Small intestine (tissue), 7 donors: ENCODE measurements at regions not wholly inside any gene's neighbourhood (a gene's known extent, or its start where the extent isn't known, plus 50 kb on each side); places are given as distances from the start of the nearest gene placed in this dataset.

Source experiments
- DNase-seq, 2 donors: peaks; one replicate each; pipeline versions ENCODE4 v3.0.0 to v3.0.0-alpha.2; 2013
- FAIRE-seq: peaks from 2 replicates; lab custom pipeline; 2012; peaks lifted over from hg19 to GRCh38; lab: Jason Lieb, UNC
- H3K27ac ChIP-seq, 3 donors: one replicate each; pipeline ENCODE4 v1.5.1; 2013; ENCODE audit warnings: low read length in 2 of 3, mild to moderate bottlenecking in 2 of 3, control low read depth in 1 of 3, inconsistent platforms in 1 of 3, low read depth in 1 of 3, moderate library complexity in 1 of 3
- H3K27me3 ChIP-seq, 3 donors: one replicate each; pipeline ENCODE4 v1.6.1; 2013; ENCODE audit warnings: low read length in 3 of 3, inconsistent platforms in 1 of 3; ENCODE audit not compliant: control insufficient read depth in 3 of 3, insufficient read depth in 3 of 3
- H3K36me3 ChIP-seq, 3 donors: one replicate each; pipeline ENCODE4 v1.6.1; 2013; ENCODE audit warnings: low read length in 3 of 3, inconsistent platforms in 1 of 3, low read depth in 1 of 3, mild to moderate bottlenecking in 1 of 3, moderate library complexity in 1 of 3; ENCODE audit not compliant: control insufficient read depth in 3 of 3, insufficient read depth in 2 of 3
- H3K4me1 ChIP-seq, 3 donors: one replicate each; pipeline ENCODE4 v1.6.1; 2013; ENCODE audit warnings: low read length in 2 of 3, inconsistent platforms in 1 of 3, low read depth in 1 of 3, mild to moderate bottlenecking in 1 of 3, moderate library complexity in 1 of 3; ENCODE audit not compliant: control insufficient read depth in 3 of 3, insufficient read depth in 2 of 3
- H3K4me3 ChIP-seq, 3 donors: one replicate each; pipeline ENCODE4 v1.5.1; 2013; ENCODE audit warnings: low read length in 3 of 3, control low read depth in 1 of 3, inconsistent platforms in 1 of 3, low read depth in 1 of 3, mild to moderate bottlenecking in 1 of 3, moderate library complexity in 1 of 3
- H3K9me3 ChIP-seq, 2 donors: one replicate each; pipeline ENCODE4 v1.6.1; 2013; ENCODE audit warnings: low read depth in 1 of 2, low read length in 1 of 2; ENCODE audit not compliant: control insufficient read depth in 2 of 2, insufficient read depth in 1 of 2
- WGBS, 3 donors: extraction: QIAGEN DNeasy Blood & Tissue Kit; methylation state at CpG; one replicate each; pipeline ENCODE4 v1.1.7; 2013; 5-methylcytosine and 5-hydroxymethylcytosine counted together
- donor health status: healthy with polysubstance abuse.
- donor health status: control.
- donor health status: control.
- donor health status: Bipolar disorder and iron deficiency.
- donor health status: healthy.

- Histone ChIP-seq H3K9me3 (no peaks in the 10 kb centered on the region), H3K27me3 (no peaks in the 10 kb centered on the region), H3K4me1 (peaks cover 0 to 4% (median 0%) of the 10 kb centered on the region in 3 donors), H3K27ac (no peak overlapping the region), H3K36me3 (no peaks in the 10 kb centered on the region), H3K4me3 (no peak overlapping the region)
- FAIRE-seq (no peak), DNase-seq (no peak)
- WGBS, 3 donors: 90 to 92% (median 91%) methylated on average over 12 of the region's 12 CpGs
Measured at GRCh38 chr6:14639983-14640599, 522.5 kb downstream of the CD83 start.

GRCh38 chr6:14640631-14641030 lies 523.1 kb downstream of the CD83 start:
- 81 to 93% (median 88%) methylated on average over 2 of the region's 2 CpGs for WGBS, 3 donors
- no peak for DNase-seq
- Histone ChIP-seq H3K4me1 (peaks cover 0 to 4% (median 0%) of the 10 kb centered on the region in 3 donors), H3K27me3 (no peaks in the 10 kb centered on the region), H3K27ac (no peak overlapping the region), H3K4me3 (no peak overlapping the region), H3K9me3 (no peaks in the 10 kb centered on the region), H3K36me3 (no peaks in the 10 kb centered on the region)
- no peak for FAIRE-seq

DNA sequence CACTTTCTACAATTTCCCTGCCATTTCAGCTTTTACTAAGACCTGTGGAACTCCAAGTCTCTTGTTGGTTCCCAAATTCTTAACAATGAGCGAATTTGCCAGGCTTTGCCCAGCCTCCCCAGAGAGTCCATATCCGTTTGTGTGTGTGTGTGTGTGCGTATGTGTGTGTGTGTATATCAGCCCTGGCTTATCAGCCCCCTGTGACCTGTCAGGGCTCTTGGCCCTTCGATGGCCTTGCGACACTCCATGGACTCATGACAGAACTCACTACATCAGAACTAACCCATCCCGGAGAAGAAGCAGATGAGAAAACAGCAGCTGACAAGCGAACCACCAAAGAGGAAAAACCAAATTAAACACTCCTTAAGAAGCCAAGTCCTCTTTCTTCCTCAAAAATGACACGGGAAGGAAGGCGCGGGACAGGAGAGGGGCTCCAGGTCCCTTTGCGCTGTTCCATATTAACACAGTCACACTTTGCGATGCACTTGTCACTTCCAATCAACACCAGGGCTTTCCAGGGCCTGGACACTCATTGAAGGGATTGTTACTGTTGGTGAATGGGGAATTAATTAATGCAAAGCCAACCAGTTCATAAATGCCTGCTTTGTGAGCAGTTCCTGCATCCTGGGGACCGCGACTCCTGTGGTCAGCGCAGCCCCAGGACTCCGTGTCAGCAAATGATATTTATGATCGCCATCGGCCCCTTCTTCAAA lies 524.0 kb downstream of the CD83 start:
- Histone ChIP-seq H3K4me3 (no peak overlapping the region), H3K4me1 (peaks cover 0 to 4% (median 0%) of the 10 kb centered on the region in 3 donors), H3K27ac (no peak overlapping the region), H3K27me3 (no peaks in the 10 kb centered on the region), H3K9me3 (no peaks in the 10 kb centered on the region), H3K36me3 (no peaks in the 10 kb centered on the region)
- DNase-seq (no peak), FAIRE-seq (no peak)
- WGBS, 3 donors: 91 to 95% (median 93%) methylated on average over 18 of the region's 18 CpGs

GRCh38 chr6:14642136-14642505 lies 524.5 kb downstream of the CD83 start:
- Histone ChIP-seq H3K4me3 (no peak overlapping the region), H3K36me3 (no peaks in the 10 kb centered on the region), H3K27ac (no peak overlapping the region), H3K4me1 (peaks cover 0 to 4% (median 0%) of the 10 kb centered on the region in 3 donors), H3K9me3 (no peaks in the 10 kb centered on the region), H3K27me3 (no peaks in the 10 kb centered on the region)
- FAIRE-seq: no peak
- WGBS, 3 donors: 91 to 95% (median 93%) methylated on average over 8 of the region's 8 CpGs
- no peak for DNase-seq

GRCh38 chr6:14642842-14643241 lies 525.3 kb downstream of the CD83 start:
- FAIRE-seq (no peak), DNase-seq (no peak)
- WGBS, 3 donors: 76 to 81% (median 79%) methylated on average over 2 of the region's 2 CpGs

DNA sequence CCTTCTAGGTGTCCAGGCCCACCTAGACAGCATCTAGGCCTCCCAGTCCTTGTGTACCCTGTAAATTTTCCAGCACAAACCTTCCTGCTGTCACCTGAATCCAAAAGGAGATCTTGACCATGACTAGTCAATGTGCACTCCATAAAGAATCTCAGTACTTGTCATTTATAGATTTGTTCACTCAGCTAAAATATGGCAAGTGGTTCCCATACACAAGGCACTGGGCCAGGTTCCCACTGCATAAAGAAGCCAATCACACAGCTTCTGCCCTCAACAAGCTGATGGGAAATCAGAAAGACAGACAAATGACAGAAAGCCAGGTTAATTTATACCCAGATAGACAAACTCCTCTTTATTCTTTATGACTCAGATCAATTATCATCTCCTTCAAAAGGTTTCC lies 526.8 kb downstream of the CD83 start:
- no peaks in the 10 kb centered on the region for H3K9me3 ChIP-seq
- no peaks in the 10 kb centered on the region for H3K36me3 ChIP-seq
- no peak overlapping the region for H3K27ac ChIP-seq
- H3K27me3 ChIP-seq: no peaks in the 10 kb centered on the region
- H3K4me3 ChIP-seq: no peak overlapping the region
- H3K4me1 ChIP-seq: no peaks in the 10 kb centered on the region
- no peak for DNase-seq
- FAIRE-seq: no peak

More at GRCh38 chr6:14642842-14643241, 525.3 kb downstream of the CD83 start:
- Histone ChIP-seq H3K4me1 (peaks cover 0 to 4% (median 0%) of the 10 kb centered on the region in 3 donors), H3K36me3 (no peaks in the 10 kb centered on the region), H3K4me3 (no peak overlapping the region), H3K27me3 (no peaks in the 10 kb centered on the region), H3K27ac (no peak overlapping the region), H3K9me3 (no peaks in the 10 kb centered on the region)

DNA sequence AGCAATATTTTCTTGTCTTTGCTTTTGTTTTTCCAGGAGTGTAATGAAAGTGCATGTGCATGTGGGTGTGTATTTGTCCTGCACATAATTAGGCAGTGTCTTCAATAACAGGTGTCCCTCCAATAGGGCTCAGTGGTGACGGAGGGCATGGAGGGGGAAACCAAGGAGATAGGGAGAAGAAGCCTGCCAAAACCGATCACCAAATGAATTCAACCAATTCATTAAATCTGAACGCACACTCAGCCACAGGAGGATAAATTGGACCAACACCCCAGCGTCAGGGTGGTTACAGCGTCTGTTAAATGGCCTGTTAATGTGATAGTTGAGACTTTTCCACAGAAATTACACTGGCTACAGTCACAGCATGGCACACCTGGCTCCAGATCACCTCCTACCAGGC lies 527.6 kb downstream of the CD83 start:
- 81 to 89% (median 82%) methylated on average over 5 of the region's 5 CpGs for WGBS, 3 donors
- no peak for FAIRE-seq
- no peak for DNase-seq
- H3K27me3 ChIP-seq: no peaks in the 10 kb centered on the region
- no peaks in the 10 kb centered on the region for H3K4me1 ChIP-seq
- no peak overlapping the region for H3K4me3 ChIP-seq
- no peak overlapping the region for H3K27ac ChIP-seq
- no peaks in the 10 kb centered on the region for H3K36me3 ChIP-seq
- H3K9me3 ChIP-seq: no peaks in the 10 kb centered on the region

DNA sequence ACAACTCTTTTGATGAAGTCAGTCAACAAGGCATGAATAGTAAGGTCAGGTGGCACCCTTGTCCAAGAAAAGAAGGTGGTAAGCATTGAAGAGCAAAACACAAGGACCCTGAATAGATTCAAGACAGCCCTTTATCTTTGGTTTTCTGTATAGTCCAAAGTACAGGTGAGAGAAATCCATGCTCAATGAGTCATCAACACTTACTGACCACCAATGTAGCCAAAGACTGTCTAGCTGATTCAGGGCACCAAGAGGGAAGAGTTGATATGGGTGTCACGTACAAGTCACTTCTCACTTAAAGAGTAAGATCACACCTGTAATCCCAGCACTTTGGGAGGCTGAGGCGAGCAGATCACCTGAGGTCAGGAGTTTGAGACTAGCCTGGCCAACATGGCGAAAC lies 528.3 kb downstream of the CD83 start:
- FAIRE-seq: no peak

More for the DNA sequence above, 528.3 kb downstream of the CD83 start:
- Histone ChIP-seq H3K4me1 (no peaks in the 10 kb centered on the region), H3K36me3 (no peaks in the 10 kb centered on the region), H3K4me3 (no peak overlapping the region), H3K27me3 (no peaks in the 10 kb centered on the region), H3K9me3 (no peaks in the 10 kb centered on the region), H3K27ac (no peak overlapping the region)
- WGBS, 3 donors: 79 to 93% (median 85%) methylated on average over 3 of the region's 3 CpGs
- DNase-seq: peak in 1 of 2 donors; percentile 42
